Liver (tissue), 8 donors: ENCODE measurements at regions not wholly inside any gene's neighbourhood (a gene's known extent, or its start where the extent isn't known, plus 50 kb on each side); places are given as distances from the start of the nearest gene placed in this dataset.

ENCODE experiments used
- DNase-seq: peaks from one replicate; pipeline ENCODE4 v3.0.0-alpha.2; 2017; ENCODE audit warnings: low spot score
- H3K27ac ChIP-seq, 2 donors: one replicate each; pipeline ENCODE4 v1.7.0; 2013; ENCODE audit warnings: inconsistent platforms in 2 of 2, low read length in 2 of 2, control low read depth in 1 of 2, low read depth in 1 of 2, mild to moderate bottlenecking in 1 of 2
- H3K27me3 ChIP-seq, 4 donors: one replicate each; pipeline versions ENCODE4 v1.6.1 to v1.7.0; 2013; ENCODE audit warnings: low read length in 3 of 4, inconsistent platforms in 1 of 4, mild to moderate bottlenecking in 1 of 4, moderate library complexity in 1 of 4; ENCODE audit not compliant: control insufficient read depth in 4 of 4, insufficient read depth in 4 of 4
- H3K36me3 ChIP-seq, 4 donors: one replicate each; pipeline versions ENCODE4 v1.6.1 to v1.7.0; 2013; ENCODE audit warnings: low read length in 3 of 4, mild to moderate bottlenecking in 3 of 4, low read depth in 1 of 4, moderate library complexity in 1 of 4; ENCODE audit not compliant: control insufficient read depth in 4 of 4, insufficient read depth in 3 of 4
- H3K4me1 ChIP-seq, 4 donors: one replicate each; pipeline versions ENCODE4 v1.6.1 to v1.7.0; 2013; ENCODE audit warnings: low read length in 3 of 4, mild to moderate bottlenecking in 3 of 4, moderate library complexity in 1 of 4; ENCODE audit not compliant: control insufficient read depth in 4 of 4, insufficient read depth in 4 of 4
- H3K4me3 ChIP-seq, 3 donors: one replicate each; pipeline versions ENCODE4 v1.6.1 to v1.7.0; 2013; ENCODE audit warnings: low read length in 3 of 3, control low read depth in 1 of 3, low read depth in 1 of 3, mild to moderate bottlenecking in 1 of 3
- H3K9ac ChIP-seq, 2 donors: one replicate each; pipeline ENCODE4 v1.7.0; 2013; ENCODE audit warnings: low read length in 2 of 2, mild to moderate bottlenecking in 2 of 2, moderate library complexity in 2 of 2, control low read depth in 1 of 2, low read depth in 1 of 2
- H3K9me3 ChIP-seq, 4 donors: one replicate each; pipeline versions ENCODE4 v1.6.1 to v1.7.0; 2013; ENCODE audit warnings: low read length in 3 of 4; ENCODE audit not compliant: control insufficient read depth in 4 of 4
- ATF3 ChIP-seq: IDR thresholded peaks from 2 replicates; pipeline ENCODE4 v1.6.1; 2016; ENCODE audit warnings: antibody characterized with exemption
- CTCF ChIP-seq: fragments of 150-350 bp; IDR thresholded peaks from 2 replicates; pipeline ENCODE4 v1.5.1; 2017; ENCODE audit warnings: improper control_type of control experiment, low read depth, low read length; ENCODE audit not compliant: missing input control
- EGR1 ChIP-seq, 2 donors: IDR thresholded peaks; 2 replicates each; pipeline ENCODE4 v1.6.1; 2016 to 2018; ENCODE audit warnings: antibody characterized with exemption in 2 of 2, low read depth in 2 of 2
- FOXA1 ChIP-seq: IDR thresholded peaks from 2 replicates; pipeline ENCODE4 v1.6.1; 2016; ENCODE audit warnings: antibody characterized with exemption
- FOXA2 ChIP-seq: IDR thresholded peaks from 2 replicates; pipeline ENCODE4 v1.6.1; 2016; ENCODE audit warnings: antibody characterized with exemption
- GABPA ChIP-seq, 2 donors: IDR thresholded peaks in 1 of 2; conservative IDR thresholded peaks in 1 of 2; 2 replicates each; pipeline ENCODE4 v1.6.1; 2016; ENCODE audit warnings: antibody characterized with exemption in 2 of 2, mild to moderate bottlenecking in 1 of 2, moderate library complexity in 1 of 2
- HNF4A ChIP-seq, 2 donors: conservative IDR thresholded peaks; 2 replicates each; pipeline ENCODE4 v1.6.1; 2016; ENCODE audit warnings: antibody characterized with exemption in 2 of 2, mild to moderate bottlenecking in 2 of 2
- HNF4G ChIP-seq: IDR thresholded peaks from 2 replicates; pipeline ENCODE4 v1.6.1; 2016; ENCODE audit warnings: antibody characterized with exemption
- JUND ChIP-seq, 2 donors: IDR thresholded peaks; 2 replicates each; pipeline ENCODE4 v1.6.1; 2016; ENCODE audit warnings: antibody characterized with exemption in 2 of 2
- MAX ChIP-seq: IDR thresholded peaks from 2 replicates; pipeline ENCODE4 v1.6.1; 2016; ENCODE audit warnings: antibody characterized with exemption
- NR2F2 ChIP-seq: IDR thresholded peaks from 2 replicates; pipeline ENCODE4 v1.6.1; 2016; ENCODE audit warnings: antibody characterized with exemption
- RAD21 ChIP-seq, 2 donors: IDR thresholded peaks; 2 replicates each; pipeline ENCODE4 v1.6.1; 2016; ENCODE audit warnings: antibody characterized with exemption in 2 of 2, mild to moderate bottlenecking in 2 of 2
- REST ChIP-seq: IDR thresholded peaks from 2 replicates; pipeline ENCODE4 v1.6.1; 2016; ENCODE audit warnings: antibody characterized with exemption, mild to moderate bottlenecking
- RXRA ChIP-seq, 2 donors: IDR thresholded peaks; 2 replicates each; pipeline ENCODE4 v1.6.1; 2017 to 2018; ENCODE audit warnings: antibody characterized with exemption in 2 of 2, mild to moderate bottlenecking in 1 of 2
- SP1 ChIP-seq: IDR thresholded peaks from 2 replicates; pipeline ENCODE4 v1.6.1; 2018; ENCODE audit warnings: antibody characterized with exemption, mild to moderate bottlenecking
- TAF1 ChIP-seq: conservative IDR thresholded peaks from 2 replicates; pipeline ENCODE4 v1.6.1; 2016; ENCODE audit warnings: antibody characterized with exemption, mild to moderate bottlenecking
- YY1 ChIP-seq: IDR thresholded peaks from 2 replicates; pipeline ENCODE4 v1.6.1; 2016; ENCODE audit warnings: antibody characterized with exemption, mild to moderate bottlenecking
- ZBTB33 ChIP-seq: IDR thresholded peaks from 2 replicates; pipeline ENCODE4 v1.6.1; 2016; ENCODE audit warnings: antibody characterized with exemption
- WGBS: extraction: QIAGEN DNeasy Blood & Tissue Kit; methylation state at CpG from one replicate; pipeline ENCODE4 v1.1.7; 2013; 5-methylcytosine and 5-hydroxymethylcytosine counted together
- donor health status: healthy.
- donor health status: healthy.
- donor health status: healthy.
- donor health status: healthy.
- donor health status: healthy.

GRCh38 chr3:68676136-68676535 lies 256.2 kb downstream of the TAFA4 start:
- TF ChIP-seq JUND (IDR thresholded peaks at IDR 0.05) (no peak), FOXA1 (no peak), RAD21 (IDR thresholded peaks at IDR 0.05) (no peak), HNF4G (no peak), SP1 (no peak), REST (no peak), NR2F2 (no peak), GABPA (IDR thresholded peaks at IDR 0.05 in 1 of 2, conservative IDR thresholded peaks at IDR 0.05 in 1 of 2) (no peak), TAF1 (no peak), HNF4A (conservative IDR thresholded peaks at IDR 0.05) (no peak), FOXA2 (no peak), YY1 (no peak), CTCF (no peak), ATF3 (no peak), ZBTB33 (no peak), RXRA (IDR thresholded peaks at IDR 0.05) (no peak), MAX (no peak), EGR1 (IDR thresholded peaks at IDR 0.05; ENCODE audit: low read depth in 2 of 2) (no peak)
- no peak overlapping the region for H3K4me3 ChIP-seq
- 88% methylated on average over 3 of the region's 3 CpGs for WGBS
- no peak overlapping the region for H3K27ac ChIP-seq
- H3K9ac ChIP-seq = no peak overlapping the region
- no peak for DNase-seq
- no peaks in the 10 kb centered on the region for H3K36me3 ChIP-seq
- H3K4me1 ChIP-seq = no peaks in the 10 kb centered on the region
- no peaks in the 10 kb centered on the region for H3K9me3 ChIP-seq
- no peaks in the 10 kb centered on the region for H3K27me3 ChIP-seq

- Histone ChIP-seq H3K27ac (no peak overlapping the region), H3K9ac (no peak overlapping the region), H3K36me3 (no peaks in the 10 kb centered on the region), H3K9me3 (no peaks in the 10 kb centered on the region), H3K4me3 (no peak overlapping the region), H3K4me1 (no peaks in the 10 kb centered on the region), H3K27me3 (no peaks in the 10 kb centered on the region)
- DNase-seq = no peak
- no peak for TF ChIP-seq FOXA2
- TF ChIP-seq HNF4G = no peak
- no peak for TF ChIP-seq MAX
- no peak for TF ChIP-seq YY1
- TF ChIP-seq GABPA (IDR thresholded peaks at IDR 0.05 in 1 of 2, conservative IDR thresholded peaks at IDR 0.05 in 1 of 2) = no peak
- no peak for TF ChIP-seq TAF1
- no peak for TF ChIP-seq SP1
- no peak for TF ChIP-seq CTCF
- TF ChIP-seq EGR1 (IDR thresholded peaks at IDR 0.05; ENCODE audit: low read depth in 2 of 2) = no peak
- TF ChIP-seq RAD21 (IDR thresholded peaks at IDR 0.05) = no peak
- no peak for TF ChIP-seq JUND (IDR thresholded peaks at IDR 0.05)
- TF ChIP-seq ATF3 = no peak
- no peak for TF ChIP-seq ZBTB33
- TF ChIP-seq FOXA1 = no peak
- TF ChIP-seq RXRA (IDR thresholded peaks at IDR 0.05) = no peak
- no peak for TF ChIP-seq HNF4A (conservative IDR thresholded peaks at IDR 0.05)
Measured at GRCh38 chr3:68667346-68667745, 265.0 kb downstream of the TAFA4 start.
